ENCODE measurements at regions not wholly inside any gene's neighbourhood (a gene's known extent, or its start where the extent isn't known, plus 50 kb on each side); places are given as distances from the start of the nearest gene placed in this dataset.

DNA sequence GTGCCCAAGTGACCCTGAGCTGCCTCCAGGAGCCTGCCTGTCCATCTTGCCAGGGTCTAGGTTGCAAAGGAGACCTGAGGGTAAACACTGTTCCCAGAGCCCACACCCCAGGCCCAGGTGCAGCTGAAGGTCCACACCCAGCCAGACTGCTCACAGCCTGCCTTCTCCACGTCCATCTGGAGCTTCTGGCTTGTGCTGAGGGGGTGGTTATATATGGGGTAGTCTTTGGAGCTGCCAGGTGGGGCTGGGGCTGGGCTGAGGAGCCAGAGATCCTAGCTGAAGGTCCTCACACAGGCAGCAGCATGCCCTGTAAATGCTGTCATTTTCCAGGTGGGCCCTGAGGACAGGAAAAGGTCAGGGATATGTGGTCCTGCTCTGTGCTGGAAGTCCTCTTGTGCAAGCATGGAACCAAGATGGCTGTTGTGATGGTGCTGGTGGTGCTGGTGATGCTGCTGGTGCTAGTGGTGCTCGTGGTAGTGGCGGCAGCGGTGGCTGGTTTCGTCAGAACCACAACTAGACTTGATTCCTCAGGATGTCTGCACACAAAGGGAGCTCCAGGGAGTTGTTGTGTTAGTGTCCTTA is 182.7 kb downstream of the MATN1 start:
- Histone ChIP-seq H3K9me3 (no peaks in the 10 kb centered on the region), H3K36me3 (no peaks in the 10 kb centered on the region), H3K27ac (no peak overlapping the region), H3K27me3 (no peaks in the 10 kb centered on the region), H3K4me1 (ENCODE audit: control insufficient read depth in 1 of 2, insufficient read depth in 1 of 2, low read depth in 1 of 2, low read length in 1 of 2) (no peaks in the 10 kb centered on the region), H3K4me3 (ENCODE audit: low read depth in 1 of 2, low read length in 1 of 2) (no peak overlapping the region)
- TF ChIP-seq, protein P1, sequence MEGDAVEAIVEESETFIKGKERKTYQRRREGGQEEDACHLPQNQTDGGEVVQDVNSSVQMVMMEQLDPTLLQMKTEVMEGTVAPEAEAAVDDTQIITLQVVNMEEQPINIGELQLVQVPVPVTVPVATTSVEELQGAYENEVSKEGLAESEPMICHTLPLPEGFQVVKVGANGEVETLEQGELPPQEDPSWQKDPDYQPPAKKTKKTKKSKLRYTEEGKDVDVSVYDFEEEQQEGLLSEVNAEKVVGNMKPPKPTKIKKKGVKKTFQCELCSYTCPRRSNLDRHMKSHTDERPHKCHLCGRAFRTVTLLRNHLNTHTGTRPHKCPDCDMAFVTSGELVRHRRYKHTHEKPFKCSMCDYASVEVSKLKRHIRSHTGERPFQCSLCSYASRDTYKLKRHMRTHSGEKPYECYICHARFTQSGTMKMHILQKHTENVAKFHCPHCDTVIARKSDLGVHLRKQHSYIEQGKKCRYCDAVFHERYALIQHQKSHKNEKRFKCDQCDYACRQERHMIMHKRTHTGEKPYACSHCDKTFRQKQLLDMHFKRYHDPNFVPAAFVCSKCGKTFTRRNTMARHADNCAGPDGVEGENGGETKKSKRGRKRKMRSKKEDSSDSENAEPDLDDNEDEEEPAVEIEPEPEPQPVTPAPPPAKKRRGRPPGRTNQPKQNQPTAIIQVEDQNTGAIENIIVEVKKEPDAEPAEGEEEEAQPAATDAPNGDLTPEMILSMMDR (IDR thresholded peaks at IDR 0.05) = no peak

GRCh38 chr1:30539884-30540283 is 183.5 kb downstream of the MATN1 start:
- Histone ChIP-seq H3K36me3 (no peaks in the 10 kb centered on the region), H3K4me1 (ENCODE audit: control insufficient read depth in 1 of 2, insufficient read depth in 1 of 2, low read depth in 1 of 2, low read length in 1 of 2) (no peaks in the 10 kb centered on the region)
- TF ChIP-seq, protein P1 (IDR thresholded peaks at IDR 0.05) = no peak

DNA sequence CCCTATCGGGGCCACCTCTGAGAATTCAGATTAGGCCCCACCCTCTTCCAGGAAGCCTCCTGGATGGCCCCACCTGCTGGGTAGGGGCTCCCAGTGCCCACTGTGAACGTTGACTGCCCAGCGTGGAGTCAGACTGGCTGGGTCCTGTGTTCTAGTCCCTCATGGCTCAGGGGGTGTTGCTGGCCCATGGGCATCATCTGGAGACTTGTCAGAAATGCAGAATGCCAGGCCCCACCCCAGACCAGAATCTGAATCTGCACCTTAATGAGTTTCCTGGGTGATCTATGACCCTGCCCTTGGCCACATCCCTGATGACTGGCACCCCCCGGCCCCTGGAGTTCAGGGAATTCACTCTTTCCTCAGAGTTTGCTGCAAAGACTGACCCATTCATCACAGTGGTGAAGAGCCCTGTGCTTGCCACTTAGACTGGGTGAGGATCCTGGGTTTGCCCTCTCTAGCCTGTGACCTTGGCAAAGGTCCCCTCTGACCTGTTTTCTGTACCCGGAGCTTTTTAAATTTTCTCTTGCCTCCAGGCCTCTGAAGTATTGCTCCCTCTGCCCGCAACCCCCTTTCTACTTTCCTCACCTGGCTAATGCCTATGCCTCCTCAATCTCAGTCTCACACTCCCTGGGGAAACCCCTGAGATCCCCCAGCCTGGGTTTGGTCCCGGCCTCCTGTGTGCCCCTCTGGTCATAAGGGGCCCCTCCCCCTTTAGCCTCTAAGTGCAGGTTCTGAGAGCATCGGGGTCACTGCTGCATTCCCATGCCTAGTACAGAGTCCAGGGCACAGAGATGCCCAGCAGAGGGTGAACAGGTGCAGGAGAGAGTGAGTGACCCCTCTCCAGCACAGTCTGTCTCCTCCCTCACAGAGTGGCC is 184.2 kb downstream of the MATN1 start:
- H3K27ac ChIP-seq = no peak overlapping the region
- TF ChIP-seq, protein P1 (IDR thresholded peaks at IDR 0.05) = no peak

More at GRCh38 chr1:30539884-30540283, 183.5 kb downstream of the MATN1 start:
- H3K27ac ChIP-seq = no peak overlapping the region
- no peak overlapping the region for H3K4me3 ChIP-seq (ENCODE audit: low read depth in 1 of 2, low read length in 1 of 2)
- H3K27me3 ChIP-seq = no peaks in the 10 kb centered on the region
- no peaks in the 10 kb centered on the region for H3K9me3 ChIP-seq

GRCh38 chr1:30538226-30538992 is 185.0 kb downstream of the MATN1 start:
- H3K36me3 ChIP-seq = no peaks in the 10 kb centered on the region
- no peak overlapping the region for H3K4me3 ChIP-seq (ENCODE audit: low read depth in 1 of 2, low read length in 1 of 2)
- H3K9me3 ChIP-seq = no peaks in the 10 kb centered on the region
- TF ChIP-seq, protein P1 (IDR thresholded peaks at IDR 0.05) = no peak
- no peaks in the 10 kb centered on the region for H3K27me3 ChIP-seq
- H3K4me1 ChIP-seq (ENCODE audit: control insufficient read depth in 1 of 2, insufficient read depth in 1 of 2, low read depth in 1 of 2, low read length in 1 of 2) = no peaks in the 10 kb centered on the region
- H3K27ac ChIP-seq = no peak overlapping the region

More for the DNA sequence above, 184.2 kb downstream of the MATN1 start:
- Histone ChIP-seq H3K9me3 (no peaks in the 10 kb centered on the region), H3K36me3 (no peaks in the 10 kb centered on the region), H3K27me3 (no peaks in the 10 kb centered on the region), H3K4me1 (ENCODE audit: control insufficient read depth in 1 of 2, insufficient read depth in 1 of 2, low read depth in 1 of 2, low read length in 1 of 2) (no peaks in the 10 kb centered on the region), H3K4me3 (ENCODE audit: low read depth in 1 of 2, low read length in 1 of 2) (no peak overlapping the region)

DNA sequence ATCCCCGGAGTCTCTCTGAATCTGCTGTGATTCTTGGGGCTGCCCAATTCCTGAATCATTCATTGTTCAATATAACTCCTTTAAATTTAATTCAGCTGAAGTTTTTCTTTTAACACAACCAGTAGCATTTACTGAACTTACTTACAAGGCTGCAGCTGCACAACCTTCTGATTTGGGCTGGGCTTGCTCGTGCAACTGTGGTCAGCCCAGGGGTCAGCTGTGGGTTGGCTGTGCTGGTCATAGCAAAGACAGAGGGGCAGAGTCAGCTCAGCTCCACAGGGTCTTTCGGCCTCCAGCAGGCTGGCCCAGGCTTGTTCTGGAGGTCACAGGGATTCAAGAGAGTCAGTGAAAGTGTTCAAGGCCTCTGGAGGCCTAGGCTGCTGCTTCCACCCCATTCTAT is 186.1 kb downstream of the MATN1 start:
- TF ChIP-seq, protein P1 (IDR thresholded peaks at IDR 0.05) = no peak
- H3K36me3 ChIP-seq = no peaks in the 10 kb centered on the region
- H3K4me1 ChIP-seq (ENCODE audit: control insufficient read depth in 1 of 2, insufficient read depth in 1 of 2, low read depth in 1 of 2, low read length in 1 of 2) = no peaks in the 10 kb centered on the region
- H3K27me3 ChIP-seq = no peaks in the 10 kb centered on the region
- no peaks in the 10 kb centered on the region for H3K9me3 ChIP-seq
- no peak overlapping the region for H3K4me3 ChIP-seq (ENCODE audit: low read depth in 1 of 2, low read length in 1 of 2)
- H3K27ac ChIP-seq = no peak overlapping the region
